CD8-positive, alpha-beta memory T cell (primary cell): ENCODE measurements at regions not wholly inside any gene's neighbourhood (a gene's known extent, or its start where the extent isn't known, plus 50 kb on each side); places are given as distances from the start of the nearest gene placed in this dataset.
"Not testable (repeated sequence)": the region's sequence is repeated elsewhere in the genome, so short reads cannot be mapped to it uniquely, and the experiment has no call there.

ENCODE experiments used
- CTCF ChIA-PET: fragments of 350-600 bp; sonication (Branson Sonifier 250); formaldehyde crosslinking; loops from one replicate; lab custom pipeline; 2021; ENCODE audit warnings: antibody characterized with exemption; lab: Charles Lee
- POLR2A ChIA-PET: fragments of 350-600 bp; sonication (Branson Sonifier 250); formaldehyde crosslinking; loops from one replicate; lab custom pipeline; 2021; ENCODE audit warnings: antibody characterized with exemption; lab: Charles Lee
- DNase-seq, 5 donors: peaks; one replicate each; pipeline versions ENCODE4 v3.0.0 to v3.0.0-alpha.2; 2020 to 2022; ENCODE audit warnings: mixed read lengths in 1 of 5
- H3K27ac ChIP-seq: one replicate; pipeline ENCODE4 v1.7.0; 2013; ENCODE audit warnings: low read depth, mild to moderate bottlenecking, low read length, moderate library complexity
- H3K27me3 ChIP-seq: 2 replicates; pipeline ENCODE4 v1.7.0; 2013; ENCODE audit warnings: low read length, mild to moderate bottlenecking; ENCODE audit not compliant: insufficient read depth, poor library complexity, severe bottlenecking
- H3K36me3 ChIP-seq: 2 replicates; pipeline ENCODE4 v1.7.0; 2013; ENCODE audit warnings: mild to moderate bottlenecking, low read length, moderate library complexity; ENCODE audit not compliant: insufficient read depth
- H3K4me1 ChIP-seq: 2 replicates; pipeline ENCODE4 v1.7.0; 2013; ENCODE audit warnings: mild to moderate bottlenecking, low read length, moderate library complexity; ENCODE audit not compliant: insufficient read depth
- H3K4me3 ChIP-seq: 2 replicates; pipeline ENCODE4 v1.7.0; 2013; ENCODE audit warnings: mild to moderate bottlenecking, low read length
- H3K9me3 ChIP-seq: 2 replicates; pipeline ENCODE4 v1.7.0; 2013; ENCODE audit warnings: mild to moderate bottlenecking, low read length
- H3K27ac Mint-ChIP-seq, 8 donors: one replicate each; pipeline ENCODE4 v1.8.0; 2020 to 2021; ENCODE audit warnings: mixed read lengths in 8 of 8, mild to moderate bottlenecking in 6 of 8, inconsistent platforms in 3 of 8, moderate library complexity in 3 of 8
- H3K27me3 Mint-ChIP-seq, 2 donors: one replicate each; pipeline ENCODE4 v1.8.0; 2020 to 2021; ENCODE audit warnings: mixed read lengths in 2 of 2, mild to moderate bottlenecking in 1 of 2, moderate library complexity in 1 of 2
- H3K36me3 Mint-ChIP-seq, 3 donors: one replicate each; pipeline ENCODE4 v1.8.0; 2020 to 2021; ENCODE audit warnings: mixed read lengths in 3 of 3, inconsistent platforms in 1 of 3, mild to moderate bottlenecking in 1 of 3
- H3K4me1 Mint-ChIP-seq, 3 donors: one replicate each; pipeline ENCODE4 v1.8.0; 2020 to 2021; ENCODE audit warnings: mixed read lengths in 3 of 3, inconsistent platforms in 1 of 3, mild to moderate bottlenecking in 1 of 3
- H3K4me3 Mint-ChIP-seq, 7 donors: one replicate each; pipeline ENCODE4 v1.8.0; 2020 to 2021; ENCODE audit warnings: mixed read lengths in 7 of 7, mild to moderate bottlenecking in 6 of 7, moderate library complexity in 4 of 7, inconsistent platforms in 2 of 7
- H3K9me3 Mint-ChIP-seq, 5 donors: one replicate each; pipeline ENCODE4 v1.8.0; 2020 to 2022; ENCODE audit warnings: mixed read lengths in 5 of 5, mild to moderate bottlenecking in 3 of 5, moderate library complexity in 2 of 5, inconsistent platforms in 1 of 5

GRCh38 chr3:75840160-75840559, 54.8 kb upstream of the ZNF717 start:
- H3K4me1 ChIP-seq, DNase-seq, POLR2A ChIA-PET, H3K4me3 ChIP-seq, H3K4me3 Mint-ChIP-seq, H3K36me3 Mint-ChIP-seq, H3K27me3 ChIP-seq, CTCF ChIA-PET, H3K27ac Mint-ChIP-seq, H3K4me1 Mint-ChIP-seq, H3K36me3 ChIP-seq, H3K9me3 ChIP-seq, H3K27me3 Mint-ChIP-seq, H3K27ac ChIP-seq: not testable (repeated sequence)
- peaks cover 5 to 23% (median 8%) of the 10 kb centered on the region in 5 donors for H3K9me3 Mint-ChIP-seq

DNA sequence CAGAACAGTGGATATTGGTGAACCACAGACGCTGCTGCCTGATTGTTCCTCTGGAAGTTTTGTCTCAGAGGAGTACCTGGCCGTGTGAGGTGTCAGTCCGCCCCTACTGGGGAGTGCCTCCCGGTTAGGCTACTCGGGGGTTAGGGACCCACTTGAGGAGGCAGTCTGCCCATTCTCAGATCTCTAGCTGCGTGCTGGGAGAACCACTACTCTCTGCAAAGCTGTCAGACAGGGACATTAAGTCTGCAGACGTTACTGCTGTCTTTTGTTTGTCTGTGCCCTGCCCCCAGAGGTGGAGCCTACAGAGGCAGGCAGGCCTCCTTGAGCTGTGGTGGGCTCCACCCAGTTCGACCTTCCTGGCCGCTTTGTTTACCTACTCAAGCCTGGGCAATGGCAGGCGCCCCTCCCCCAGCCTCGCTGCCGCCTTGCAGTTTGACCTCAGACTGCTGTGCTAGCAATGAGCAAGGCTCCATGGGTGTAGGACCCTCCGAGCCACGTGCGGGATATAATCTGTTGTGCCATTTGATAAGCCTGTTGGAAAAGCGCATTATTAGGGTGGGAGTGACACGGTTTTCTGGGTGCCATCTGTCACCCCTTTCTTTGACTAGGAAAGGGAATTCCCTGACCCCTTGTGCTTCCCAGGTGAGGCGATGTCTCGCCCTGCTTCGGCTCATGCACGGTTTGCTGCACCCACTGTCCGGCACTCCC, 65.1 kb upstream of the ZNF717 start:
- H3K4me1 Mint-ChIP-seq, H3K36me3 ChIP-seq, H3K27ac ChIP-seq, CTCF ChIA-PET, H3K4me3 Mint-ChIP-seq, DNase-seq, POLR2A ChIA-PET, H3K36me3 Mint-ChIP-seq, H3K27ac Mint-ChIP-seq, H3K4me1 ChIP-seq, H3K27me3 Mint-ChIP-seq, H3K9me3 ChIP-seq, H3K4me3 ChIP-seq, H3K27me3 ChIP-seq: not testable (repeated sequence)
- H3K9me3 Mint-ChIP-seq = peaks cover 2 to 21% (median 13%) of the 10 kb centered on the region in 5 donors

DNA sequence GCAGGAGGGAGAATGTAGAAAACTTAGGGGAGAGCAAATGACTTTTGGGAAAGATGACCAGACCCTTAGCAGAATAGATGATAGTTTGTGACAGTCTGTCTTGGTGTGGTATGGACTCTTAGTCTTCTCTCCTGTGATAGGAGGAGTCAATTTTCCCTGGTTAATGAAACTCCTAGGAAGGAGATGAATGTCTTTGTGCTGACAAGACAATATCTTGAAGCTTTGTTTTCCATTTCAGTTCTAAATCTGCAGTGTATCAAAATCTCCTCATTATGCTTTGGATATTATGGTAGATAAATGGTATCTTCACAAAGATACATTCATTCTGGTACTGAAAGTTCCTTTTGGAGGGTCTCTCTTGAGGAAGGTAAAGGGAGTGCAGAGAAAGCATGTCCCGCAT, 77.8 kb upstream of the ZNF717 start:
- CTCF ChIA-PET = no interaction called here
- H3K27me3 ChIP-seq = no peaks in the 10 kb centered on the region
- no peaks in the 10 kb centered on the region for H3K36me3 ChIP-seq
- Mint-ChIP-seq H3K27ac (no peak overlapping the region), H3K4me3 (no peak overlapping the region), H3K36me3 (no peaks in the 10 kb centered on the region), H3K4me1 (no peaks in the 10 kb centered on the region), H3K9me3 (peaks cover 6 to 20% (median 10%) of the 10 kb centered on the region in 5 donors), H3K27me3 (no peaks in the 10 kb centered on the region)
- H3K4me3 ChIP-seq = no peak overlapping the region
- POLR2A ChIA-PET = no interaction called here
- no peaks in the 10 kb centered on the region for H3K9me3 ChIP-seq
- H3K27ac ChIP-seq = no peak overlapping the region
- no peaks in the 10 kb centered on the region for H3K4me1 ChIP-seq
- no peak for DNase-seq

GRCh38 chr3:75863878-75864277, 78.5 kb upstream of the ZNF717 start:
- POLR2A ChIA-PET = no interaction called here
- CTCF ChIA-PET = no interaction called here
- no peak for DNase-seq
- H3K27ac Mint-ChIP-seq = no peak overlapping the region
- peaks cover 6 to 17% (median 10%) of the 10 kb centered on the region in 5 donors for H3K9me3 Mint-ChIP-seq
- no peaks in the 10 kb centered on the region for H3K27me3 Mint-ChIP-seq
- Histone ChIP-seq H3K9me3 (no peaks in the 10 kb centered on the region), H3K36me3 (no peaks in the 10 kb centered on the region), H3K27me3 (no peaks in the 10 kb centered on the region), H3K27ac (no peak overlapping the region), H3K4me1 (no peaks in the 10 kb centered on the region), H3K4me3 (no peak overlapping the region)
- H3K4me3 Mint-ChIP-seq = no peak overlapping the region
- H3K4me1 Mint-ChIP-seq = no peaks in the 10 kb centered on the region
- no peaks in the 10 kb centered on the region for H3K36me3 Mint-ChIP-seq

- H3K4me3 ChIP-seq, H3K9me3 ChIP-seq, H3K4me3 Mint-ChIP-seq, POLR2A ChIA-PET, H3K27ac ChIP-seq, H3K27me3 ChIP-seq, H3K4me1 ChIP-seq, H3K36me3 Mint-ChIP-seq, H3K27me3 Mint-ChIP-seq, H3K27ac Mint-ChIP-seq, DNase-seq, H3K4me1 Mint-ChIP-seq, H3K36me3 ChIP-seq, CTCF ChIA-PET: not testable (repeated sequence)
- H3K9me3 Mint-ChIP-seq = peaks cover 3 to 19% (median 9%) of the 10 kb centered on the region in 5 donors
These were observed 98.4 kb upstream of the ZNF717 start for GRCh38 chr3:75883719-75884118.

- no peak overlapping the region for H3K27ac Mint-ChIP-seq
- no peak overlapping the region for H3K4me3 Mint-ChIP-seq
- Histone ChIP-seq H3K9me3 (no peaks in the 10 kb centered on the region), H3K36me3 (no peaks in the 10 kb centered on the region), H3K27ac (no peak overlapping the region), H3K4me1 (no peaks in the 10 kb centered on the region), H3K27me3 (no peaks in the 10 kb centered on the region), H3K4me3 (no peak overlapping the region)
- no peaks in the 10 kb centered on the region for H3K4me1 Mint-ChIP-seq
- H3K9me3 Mint-ChIP-seq = peaks cover 3 to 16% (median 7%) of the 10 kb centered on the region in 5 donors
- H3K36me3 Mint-ChIP-seq = no peaks in the 10 kb centered on the region
- no peaks in the 10 kb centered on the region for H3K27me3 Mint-ChIP-seq
- POLR2A ChIA-PET = no interaction called here
- no peak for DNase-seq
- CTCF ChIA-PET = no interaction called here
These were observed 101.7 kb upstream of the ZNF717 start for GRCh38 chr3:75886971-75887526.

DNA sequence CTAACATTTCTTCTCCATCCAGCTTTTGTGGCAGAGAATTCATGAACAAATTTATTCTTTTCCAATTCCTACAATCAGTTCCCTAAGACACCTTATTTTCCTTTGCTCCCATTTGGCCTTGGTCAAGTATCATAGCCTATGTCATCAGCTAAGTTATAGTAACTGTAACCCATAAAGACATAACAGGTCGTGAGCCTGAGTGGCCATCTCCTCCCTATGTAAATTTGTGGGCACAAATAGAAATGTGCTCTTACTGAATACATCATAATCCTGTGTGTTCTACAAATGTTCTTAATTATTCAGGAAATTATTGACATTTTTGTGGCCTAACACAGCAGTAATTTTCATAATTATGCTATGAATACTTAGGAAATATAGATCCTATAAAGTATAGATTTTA, 108.9 kb upstream of the ZNF717 start:
- Histone ChIP-seq H3K4me1 (no peaks in the 10 kb centered on the region), H3K36me3 (no peaks in the 10 kb centered on the region), H3K27ac (no peak overlapping the region), H3K9me3 (no peaks in the 10 kb centered on the region), H3K27me3 (no peaks in the 10 kb centered on the region), H3K4me3 (no peak overlapping the region)
- H3K27me3 Mint-ChIP-seq = no peaks in the 10 kb centered on the region
- H3K9me3 Mint-ChIP-seq = peaks cover 0 to 18% (median 2%) of the 10 kb centered on the region in 5 donors
- no peak overlapping the region for H3K4me3 Mint-ChIP-seq
- H3K4me1 Mint-ChIP-seq = no peaks in the 10 kb centered on the region
- no peak for DNase-seq
- H3K27ac Mint-ChIP-seq = no peak overlapping the region
- CTCF ChIA-PET = no interaction called here
- no peaks in the 10 kb centered on the region for H3K36me3 Mint-ChIP-seq
- POLR2A ChIA-PET = no interaction called here

- POLR2A ChIA-PET = no interaction called here
- no peak overlapping the region for H3K4me3 ChIP-seq
- H3K36me3 Mint-ChIP-seq = no peaks in the 10 kb centered on the region
- DNase-seq = no peak
- H3K27me3 ChIP-seq = no peaks in the 10 kb centered on the region
- peaks cover 0 to 28% (median 2%) of the 10 kb centered on the region in 5 donors for H3K9me3 Mint-ChIP-seq
- CTCF ChIA-PET = no interaction called here
- no peaks in the 10 kb centered on the region for H3K36me3 ChIP-seq
- H3K27ac ChIP-seq = no peak overlapping the region
- no peaks in the 10 kb centered on the region for H3K9me3 ChIP-seq
- H3K27me3 Mint-ChIP-seq = no peaks in the 10 kb centered on the region
- H3K4me1 Mint-ChIP-seq = no peaks in the 10 kb centered on the region
- no peak overlapping the region for H3K4me3 Mint-ChIP-seq
- H3K4me1 ChIP-seq = no peaks in the 10 kb centered on the region
- H3K27ac Mint-ChIP-seq = no peak overlapping the region
These were observed 110.9 kb upstream of the ZNF717 start for GRCh38 chr3:75896265-75896664.
